GM06990 (cell line): ENCODE measurements at regions not wholly inside any gene's neighbourhood (a gene's known extent, or its start where the extent isn't known, plus 50 kb on each side); places are given as distances from the start of the nearest gene placed in this dataset.

Experiments used
- DNase-seq: peaks from one replicate; pipeline ENCODE4 v3.0.0-alpha.2; 2011; ENCODE audit not compliant: insufficient read length; ENCODE audit errors: extremely low read depth
- H3K27me3 ChIP-seq: replicated peaks from 2 replicates; pipeline ENCODE4 v1.6.0; 2011; ENCODE audit warnings: low read length; ENCODE audit not compliant: control insufficient read depth, insufficient read depth
- H3K36me3 ChIP-seq: 2 replicates; pipeline ENCODE4 v1.5.1; 2011; ENCODE audit warnings: low read length; ENCODE audit not compliant: control insufficient read depth, insufficient read depth
- H3K4me3 ChIP-seq: replicated peaks from 2 replicates; pipeline ENCODE4 v1.5.1; 2011; ENCODE audit warnings: low read depth, mild to moderate bottlenecking, control low read depth, low read length
- TF ChIP-seq, protein P1 (sequence below): IDR thresholded peaks from 2 replicates; pipeline ENCODE4 v1.5.1; 2011; ENCODE audit warnings: low read length, control low read depth, mild to moderate bottlenecking, inconsistent platforms; ENCODE audit not compliant: insufficient read depth, poor library complexity, severe bottlenecking

- TF ChIP-seq, protein P1, sequence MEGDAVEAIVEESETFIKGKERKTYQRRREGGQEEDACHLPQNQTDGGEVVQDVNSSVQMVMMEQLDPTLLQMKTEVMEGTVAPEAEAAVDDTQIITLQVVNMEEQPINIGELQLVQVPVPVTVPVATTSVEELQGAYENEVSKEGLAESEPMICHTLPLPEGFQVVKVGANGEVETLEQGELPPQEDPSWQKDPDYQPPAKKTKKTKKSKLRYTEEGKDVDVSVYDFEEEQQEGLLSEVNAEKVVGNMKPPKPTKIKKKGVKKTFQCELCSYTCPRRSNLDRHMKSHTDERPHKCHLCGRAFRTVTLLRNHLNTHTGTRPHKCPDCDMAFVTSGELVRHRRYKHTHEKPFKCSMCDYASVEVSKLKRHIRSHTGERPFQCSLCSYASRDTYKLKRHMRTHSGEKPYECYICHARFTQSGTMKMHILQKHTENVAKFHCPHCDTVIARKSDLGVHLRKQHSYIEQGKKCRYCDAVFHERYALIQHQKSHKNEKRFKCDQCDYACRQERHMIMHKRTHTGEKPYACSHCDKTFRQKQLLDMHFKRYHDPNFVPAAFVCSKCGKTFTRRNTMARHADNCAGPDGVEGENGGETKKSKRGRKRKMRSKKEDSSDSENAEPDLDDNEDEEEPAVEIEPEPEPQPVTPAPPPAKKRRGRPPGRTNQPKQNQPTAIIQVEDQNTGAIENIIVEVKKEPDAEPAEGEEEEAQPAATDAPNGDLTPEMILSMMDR, result no peak
- no peaks in the 10 kb centered on the region for H3K36me3 ChIP-seq
- no peaks in the 10 kb centered on the region; the same call in 1 of the 2 replicates for H3K27me3 ChIP-seq
- H3K4me3 ChIP-seq, result no peak overlapping the region
- no peak for DNase-seq
These were observed 240.3 kb upstream of the HS6ST1 start for GRCh38 chr2:128558895-128559532.

DNA sequence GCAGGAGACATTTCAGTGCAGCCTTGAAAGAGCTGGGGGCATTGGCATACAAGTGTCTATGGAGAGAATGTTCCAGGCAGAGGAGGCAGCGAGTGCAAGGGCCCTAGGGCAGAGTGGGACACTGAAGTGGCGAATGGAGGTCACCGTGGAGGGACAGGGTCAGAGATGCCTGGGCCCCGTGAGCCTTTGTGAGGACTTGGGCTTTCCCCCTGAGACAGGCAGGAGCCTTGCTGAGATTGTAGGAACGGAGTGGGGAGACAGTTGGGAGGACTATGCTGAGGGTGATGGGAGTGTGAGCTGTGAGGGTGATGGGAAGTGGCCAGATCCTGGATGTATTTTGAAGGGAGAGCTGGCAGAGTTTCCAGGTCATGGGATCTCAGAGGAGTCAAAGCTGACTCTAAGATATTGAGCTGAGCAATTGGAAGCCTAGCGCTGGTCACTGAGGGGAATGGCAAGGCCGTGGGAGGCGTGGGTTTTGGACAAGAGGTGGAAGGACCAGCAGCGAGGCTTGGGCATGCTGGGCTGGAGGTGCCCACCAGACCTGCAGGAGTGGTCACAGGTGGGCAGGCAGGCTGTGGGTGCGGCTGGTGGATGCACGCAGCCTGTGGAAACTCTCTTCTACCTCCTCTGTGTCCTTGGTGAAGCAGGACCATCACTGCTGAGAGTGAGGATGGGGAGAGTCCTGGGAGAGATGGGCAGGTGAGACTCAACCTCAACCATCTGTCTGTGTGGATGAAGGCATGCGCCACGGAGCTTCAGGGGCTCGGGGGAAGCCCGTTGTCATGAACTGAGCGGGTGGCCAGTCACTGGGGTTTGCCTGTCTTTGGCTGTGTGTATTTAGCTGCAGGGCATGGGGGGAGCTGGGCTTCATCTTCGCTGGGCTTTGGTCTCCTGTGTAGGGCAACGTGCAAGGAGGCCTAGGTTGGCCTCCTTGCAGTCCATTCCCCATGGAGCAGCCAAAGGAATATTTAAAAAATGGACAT, 241.2 kb upstream of the HS6ST1 start:
- H3K4me3 ChIP-seq, result no peak overlapping the region
- DNase-seq, result no peak

GRCh38 chr2:128560718-128561117, 242.1 kb upstream of the HS6ST1 start:
- DNase-seq, result no peak
- Histone ChIP-seq H3K4me3 (no peak overlapping the region), H3K36me3 (no peaks in the 10 kb centered on the region), H3K27me3 (no peaks in the 10 kb centered on the region; the same call in none of the 2 replicates)
- TF ChIP-seq, protein P1, result no peak

More for the DNA sequence above, 241.2 kb upstream of the HS6ST1 start:
- Histone ChIP-seq H3K27me3 (no peaks in the 10 kb centered on the region; the same call in none of the 2 replicates), H3K36me3 (no peaks in the 10 kb centered on the region)
- TF ChIP-seq, protein P1, result no peak

GRCh38 chr2:128562471-128563347, 244.0 kb upstream of the HS6ST1 start:
- no peak for DNase-seq
- no peak overlapping the region for H3K4me3 ChIP-seq
- TF ChIP-seq, protein P1, result no peak
- no peaks in the 10 kb centered on the region for H3K36me3 ChIP-seq
- H3K27me3 ChIP-seq, result no peaks in the 10 kb centered on the region; the same call in none of the 2 replicates

- H3K27me3 ChIP-seq, result no peaks in the 10 kb centered on the region; the same call in none of the 2 replicates
- TF ChIP-seq, protein P1, result no peak
- no peak overlapping the region for H3K4me3 ChIP-seq
- H3K36me3 ChIP-seq, result no peaks in the 10 kb centered on the region
- DNase-seq, result no peak
These were observed 244.7 kb upstream of the HS6ST1 start for GRCh38 chr2:128563348-128563687.
